ENCODE measurements at regions not wholly inside any gene's neighbourhood (a gene's known extent, or its start where the extent isn't known, plus 50 kb on each side); places are given as distances from the start of the nearest gene placed in this dataset.

DNA sequence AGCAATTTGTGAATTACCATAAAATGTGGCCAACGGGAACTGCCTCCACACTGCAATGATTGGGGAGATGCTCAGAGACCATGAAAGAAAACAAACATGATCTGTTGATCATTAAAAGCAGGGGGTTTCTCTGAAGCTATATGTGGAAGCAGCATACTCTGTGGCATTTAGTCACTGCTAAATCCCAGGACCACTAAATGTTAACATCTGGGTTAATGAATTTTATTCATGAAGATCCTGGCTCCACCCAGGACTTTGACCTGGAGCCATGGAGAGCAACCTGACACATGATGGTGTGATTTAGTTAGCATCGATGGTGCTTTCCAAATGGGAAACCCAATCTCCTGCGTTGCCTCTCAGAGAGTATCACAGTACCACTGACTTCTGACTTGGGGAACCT is 497.8 kb downstream of the AGTPBP1 start:
- no peak for TF ChIP-seq POLR2A (IDR thresholded peaks at IDR 0.05)
- no peak for TF ChIP-seq EP300 (IDR thresholded peaks at IDR 0.05)
